HCT116 (cell line): ENCODE measurements at regions not wholly inside any gene's neighbourhood (a gene's known extent, or its start where the extent isn't known, plus 50 kb on each side); places are given as distances from the start of the nearest gene placed in this dataset.

Experiments used
- ATAC-seq: fragments of 200-7000 bp; cut with Tn5 transposase; 2 replicates; pipeline ENCODE4 v1.9.1; 2020; ENCODE audit warnings: mild to moderate bottlenecking, moderate library complexity
- BruUV-seq: library from RNA; stranded (reverse); fragments of 400-500 nt; replicated peaks from 2 replicates; lab custom pipeline; 2021; lab: Mats Ljungman, UMichigan
- CTCF ChIA-PET: fragments of 300-600 bp; sonication (Branson Sonifier 250); formaldehyde crosslinking; loops from one replicate; lab custom pipeline; 2021; ENCODE audit warnings: antibody characterized with exemption; lab: Charles Lee
- POLR2A ChIA-PET: fragments of 300-600, 350-600 bp; sonication (Branson Sonifier 250); formaldehyde crosslinking; loops from one replicate; lab custom pipeline; 2021; ENCODE audit warnings: antibody characterized with exemption; lab: Charles Lee
- RAD21 ChIA-PET, 2 experiments: fragments of 300-600 bp; sonication (Branson Sonifier 250); formaldehyde crosslinking; loops; one replicate each; lab custom pipeline; 2023; ENCODE audit warnings: low total read pairs in 2 of 2; ENCODE audit not compliant: uncharacterized antibody in 2 of 2, unreplicated experiment in 2 of 2, low non-redundant PET in 1 of 2; lab: Charles Lee
- DNase-seq: peaks from one replicate; pipeline ENCODE4 v3.0.0-alpha.2; 2010; ENCODE audit warnings: low read depth, low spot score
- H2AFZ ChIP-seq: fragments of 200-600 bp; shearing (Covaris generic), sonication (generic); 2 replicates; pipeline ENCODE4 v1.6.1; 2017; ENCODE audit warnings: low read depth, mixed run types, mixed read lengths, antibody characterized with exemption, low read length; ENCODE audit not compliant: poor library complexity, severe bottlenecking
- H3K27ac ChIP-seq: 2 replicates; pipeline ENCODE4 v1.5.1; 2012; ENCODE audit warnings: low read depth, low read length
- H3K27me3 ChIP-seq: fragments of 200-600 bp; sonication (generic); 2 replicates; pipeline ENCODE4 v1.6.1; 2016; ENCODE audit warnings: mixed run types, low read length, mixed read lengths; ENCODE audit not compliant: insufficient read depth
- H3K36me3 ChIP-seq, 2 experiments: fragments of 200-500 bp in 1 of 2; fragments of 200-600 bp in 1 of 2; sonication (Bioruptor generic) in 1 of 2; sonication (generic) in 1 of 2; 2 replicates each; pipeline versions ENCODE4 v1.5.1 to v1.6.1; 2014 to 2016; ENCODE audit warnings: low read length in 2 of 2, inconsistent platforms in 1 of 2, mixed read lengths in 1 of 2, mixed run types in 1 of 2; ENCODE audit not compliant: insufficient read depth in 2 of 2, control insufficient read depth in 1 of 2
- H3K4me1 ChIP-seq, 2 experiments: fragments of 200-600 bp in 1 of 2; sonication (generic) in 1 of 2; 2 replicates each; pipeline versions ENCODE4 v1.5.1 to v1.6.1; 2012 to 2017; ENCODE audit warnings: low read length in 2 of 2, inconsistent platforms in 1 of 2, mild to moderate bottlenecking in 1 of 2, mixed read lengths in 1 of 2, mixed run types in 1 of 2, moderate library complexity in 1 of 2; ENCODE audit not compliant: insufficient read depth in 2 of 2, control insufficient read depth in 1 of 2
- H3K4me2 ChIP-seq: fragments of 200-600 bp; sonication (generic); 2 replicates; pipeline ENCODE4 v1.6.1; 2017; ENCODE audit warnings: mixed run types, low read length, mixed read lengths
- H3K4me3 ChIP-seq, 2 experiments: fragments of 200-600 bp in 1 of 2; sonication (generic) in 1 of 2; replicated peaks in 1 of 2; 2 replicates each; pipeline ENCODE4 v1.5.1; 2011 to 2016; ENCODE audit warnings: low read length in 2 of 2, control low read depth in 1 of 2, low read depth in 1 of 2, mild to moderate bottlenecking in 1 of 2, mixed read lengths in 1 of 2, mixed run types in 1 of 2
- H3K79me2 ChIP-seq: fragments of 200-600 bp; sonication (generic); 2 replicates; pipeline ENCODE4 v1.6.1; 2017; ENCODE audit warnings: mild to moderate bottlenecking, mixed run types, low read length, moderate library complexity, mixed read lengths; ENCODE audit not compliant: insufficient read depth
- H3K9ac ChIP-seq: fragments of 200-600 bp; sonication (generic); 2 replicates; pipeline ENCODE4 v1.6.1; 2016; ENCODE audit warnings: low read length, mixed read lengths
- H3K9me2 ChIP-seq: fragments of 200-600 bp; sonication (generic), shearing (Covaris generic); 2 replicates; pipeline ENCODE4 v1.6.1; 2017; ENCODE audit warnings: mixed run types, mild to moderate bottlenecking, moderate library complexity; ENCODE audit not compliant: insufficient read depth
- H3K9me3 ChIP-seq, 2 experiments: fragments of 200-500 bp in 1 of 2; fragments of 200-600 bp in 1 of 2; sonication (Bioruptor generic) in 1 of 2; sonication (generic) in 1 of 2; 2 replicates each; pipeline ENCODE4 v1.6.1; 2014 to 2017; ENCODE audit warnings: low read length in 2 of 2, mixed read lengths in 2 of 2, inconsistent platforms in 1 of 2, low read depth in 1 of 2, mild to moderate bottlenecking in 1 of 2, mixed run types in 1 of 2, moderate library complexity in 1 of 2; ENCODE audit not compliant: control insufficient read depth in 1 of 2, insufficient read depth in 1 of 2
- H4K20me1 ChIP-seq: fragments of 200-600 bp; sonication (generic), shearing (Covaris generic); 2 replicates; pipeline ENCODE4 v1.6.1; 2017; ENCODE audit warnings: mixed run types, mild to moderate bottlenecking, moderate library complexity; ENCODE audit not compliant: insufficient read depth
- CBX3 ChIP-seq: IDR thresholded peaks from 2 replicates; pipeline ENCODE4 v1.6.1; 2012; ENCODE audit warnings: low read depth
- CEBPB ChIP-seq: IDR thresholded peaks from 2 replicates; pipeline ENCODE4 v1.6.1; 2012; ENCODE audit warnings: low read depth
- EZH2phosphoT487 ChIP-seq: fragments of 200-600 bp; IDR thresholded peaks from 2 replicates; pipeline ENCODE4 v1.6.1; 2018; ENCODE audit warnings: antibody characterized with exemption, borderline replicate concordance
- JUND ChIP-seq: IDR thresholded peaks from 2 replicates; pipeline ENCODE4 v1.6.1; 2012
- POLR2A ChIP-seq: IDR thresholded peaks from 2 replicates; pipeline ENCODE4 v1.7.0; 2011; ENCODE audit warnings: borderline replicate concordance; ENCODE audit not compliant: insufficient read depth, insufficient read length; ENCODE audit errors: extremely low read depth
- POLR2AphosphoS5 ChIP-seq: IDR thresholded peaks from 2 replicates; pipeline ENCODE4 v1.6.1; 2011; ENCODE audit warnings: mild to moderate bottlenecking, low read depth, low read length, moderate library complexity
- SIN3A ChIP-seq: IDR thresholded peaks from 2 replicates; pipeline ENCODE4 v1.6.1; 2012; ENCODE audit warnings: low read depth
- SP1 ChIP-seq: IDR thresholded peaks from 2 replicates; pipeline ENCODE4 v1.6.1; 2012; ENCODE audit warnings: low read depth
- ZFX ChIP-seq: fragments of 450-650 bp; IDR thresholded peaks from 2 replicates; pipeline ENCODE4 v1.6.1; 2017
- intact Hi-C: fragments of 100-400 bp; cut with micrococcal nuclease; formaldehyde crosslinking; loops from 2 replicates; pipeline ENCODE4 v1.10.0; 2022
- TF ChIP-seq, protein P1 (sequence below): IDR thresholded peaks from 2 replicates; pipeline ENCODE4 v1.6.1; 2012
- TF ChIP-seq, protein P2 (sequence below): IDR thresholded peaks from 2 replicates; pipeline ENCODE4 v1.6.1; 2012; ENCODE audit warnings: low read depth

DNA sequence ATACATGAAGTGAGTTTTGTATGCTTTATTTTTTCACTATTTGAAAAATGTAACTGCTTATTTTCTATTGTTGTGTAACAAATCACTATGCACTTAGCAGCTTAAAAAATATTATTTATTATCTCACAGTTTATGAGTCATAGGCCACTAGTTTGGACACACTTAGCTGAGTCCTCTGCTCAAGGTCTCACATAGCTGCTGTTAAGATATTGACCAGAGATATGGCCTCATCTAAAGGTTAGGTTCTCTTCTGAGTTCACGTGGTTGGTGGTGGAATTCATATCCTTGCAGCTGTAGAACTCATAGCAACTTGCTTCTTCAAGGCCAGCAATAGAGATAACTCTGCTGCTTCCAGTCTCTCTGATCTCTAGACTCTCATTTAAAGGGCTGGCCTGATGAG is 534.4 kb downstream of the SPRY1 start:
- Histone ChIP-seq H3K4me3 (no peak overlapping the region), H2AFZ (no peak overlapping the region), H4K20me1 (no peaks in the 10 kb centered on the region), H3K36me3 (no peaks in the 10 kb centered on the region), H3K4me1 (no peaks in the 10 kb centered on the region), H3K27me3 (no peaks in the 10 kb centered on the region), H3K9me2 (0 out of 2 replicates have a peak, but pooled peaks cover 3% of the 10 kb centered on the region), H3K79me2 (no peaks in the 10 kb centered on the region), H3K9ac (no peak overlapping the region), H3K9me3 (no peaks in the 10 kb centered on the region), H3K27ac (no peak overlapping the region), H3K4me2 (no peak overlapping the region)
- no TSS peak for BruUV-seq
- DNase-seq (no peak), ATAC-seq (no peak)
- intact Hi-C loops: no loop called here
- TF ChIP-seq, protein P1, sequence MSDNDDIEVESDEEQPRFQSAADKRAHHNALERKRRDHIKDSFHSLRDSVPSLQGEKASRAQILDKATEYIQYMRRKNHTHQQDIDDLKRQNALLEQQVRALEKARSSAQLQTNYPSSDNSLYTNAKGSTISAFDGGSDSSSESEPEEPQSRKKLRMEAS: no peak
- TF ChIP-seq SP1 (no peak), EZH2phosphoT487 (no peak), POLR2A (no peak), ZFX (no peak), JUND (no peak), CBX3 (no peak), SIN3A (no peak), CEBPB (no peak), POLR2AphosphoS5 (no peak)
- TF ChIP-seq, protein P2, sequence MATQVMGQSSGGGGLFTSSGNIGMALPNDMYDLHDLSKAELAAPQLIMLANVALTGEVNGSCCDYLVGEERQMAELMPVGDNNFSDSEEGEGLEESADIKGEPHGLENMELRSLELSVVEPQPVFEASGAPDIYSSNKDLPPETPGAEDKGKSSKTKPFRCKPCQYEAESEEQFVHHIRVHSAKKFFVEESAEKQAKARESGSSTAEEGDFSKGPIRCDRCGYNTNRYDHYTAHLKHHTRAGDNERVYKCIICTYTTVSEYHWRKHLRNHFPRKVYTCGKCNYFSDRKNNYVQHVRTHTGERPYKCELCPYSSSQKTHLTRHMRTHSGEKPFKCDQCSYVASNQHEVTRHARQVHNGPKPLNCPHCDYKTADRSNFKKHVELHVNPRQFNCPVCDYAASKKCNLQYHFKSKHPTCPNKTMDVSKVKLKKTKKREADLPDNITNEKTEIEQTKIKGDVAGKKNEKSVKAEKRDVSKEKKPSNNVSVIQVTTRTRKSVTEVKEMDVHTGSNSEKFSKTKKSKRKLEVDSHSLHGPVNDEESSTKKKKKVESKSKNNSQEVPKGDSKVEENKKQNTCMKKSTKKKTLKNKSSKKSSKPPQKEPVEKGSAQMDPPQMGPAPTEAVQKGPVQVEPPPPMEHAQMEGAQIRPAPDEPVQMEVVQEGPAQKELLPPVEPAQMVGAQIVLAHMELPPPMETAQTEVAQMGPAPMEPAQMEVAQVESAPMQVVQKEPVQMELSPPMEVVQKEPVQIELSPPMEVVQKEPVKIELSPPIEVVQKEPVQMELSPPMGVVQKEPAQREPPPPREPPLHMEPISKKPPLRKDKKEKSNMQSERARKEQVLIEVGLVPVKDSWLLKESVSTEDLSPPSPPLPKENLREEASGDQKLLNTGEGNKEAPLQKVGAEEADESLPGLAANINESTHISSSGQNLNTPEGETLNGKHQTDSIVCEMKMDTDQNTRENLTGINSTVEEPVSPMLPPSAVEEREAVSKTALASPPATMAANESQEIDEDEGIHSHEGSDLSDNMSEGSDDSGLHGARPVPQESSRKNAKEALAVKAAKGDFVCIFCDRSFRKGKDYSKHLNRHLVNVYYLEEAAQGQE: no peak
- CTCF ChIA-PET: no interaction called here
- POLR2A ChIA-PET: no interaction called here
- RAD21 ChIA-PET: no interaction called here
